Hematopoietic multipotent progenitor cell treated with erythropoietin and hydrocortisone succinate and interleukin-3 and kit ligand, for 6 days (in vitro differentiated cells): ENCODE measurements at regions not wholly inside any gene's neighbourhood (a gene's known extent, or its start where the extent isn't known, plus 50 kb on each side); places are given as distances from the start of the nearest gene placed in this dataset.
A peak's percentile ranks its signal among the peaks of the same experiment; 100 is the strongest.

ENCODE experiments used
- DNase-seq: peaks from one replicate; pipeline ENCODE4 v3.0.0-alpha.2; 2015

- no peak for DNase-seq
Measured at GRCh38 chr2:185152186-185152585, 553.9 kb downstream of the ZNF804A start.

DNA sequence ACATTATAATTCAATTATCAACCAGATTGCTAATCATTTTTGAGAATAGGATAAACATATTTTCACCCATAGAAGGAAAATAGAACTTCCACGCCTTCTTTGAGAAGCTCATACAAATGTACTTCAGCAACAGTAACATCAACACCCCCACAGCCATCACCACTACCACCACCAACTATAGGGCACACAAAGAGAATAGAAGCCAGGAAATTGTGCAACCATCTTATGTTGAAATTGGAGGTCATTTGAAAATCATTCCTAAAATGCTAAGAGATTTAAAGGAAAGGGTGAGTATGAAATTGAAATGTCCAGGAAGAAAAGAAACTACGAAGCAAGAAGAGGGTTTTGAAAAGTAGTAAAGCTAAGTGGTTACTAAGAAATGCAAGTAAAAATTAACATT lies 563.4 kb downstream of the ZNF804A start:
- DNase-seq: no peak

GRCh38 chr2:185174353-185174752 lies 564.3 kb upstream of the FSIP2 start:
- DNase-seq: no peak

GRCh38 chr2:185179743-185180142 lies 558.9 kb upstream of the FSIP2 start:
- DNase-seq: no peak

DNA sequence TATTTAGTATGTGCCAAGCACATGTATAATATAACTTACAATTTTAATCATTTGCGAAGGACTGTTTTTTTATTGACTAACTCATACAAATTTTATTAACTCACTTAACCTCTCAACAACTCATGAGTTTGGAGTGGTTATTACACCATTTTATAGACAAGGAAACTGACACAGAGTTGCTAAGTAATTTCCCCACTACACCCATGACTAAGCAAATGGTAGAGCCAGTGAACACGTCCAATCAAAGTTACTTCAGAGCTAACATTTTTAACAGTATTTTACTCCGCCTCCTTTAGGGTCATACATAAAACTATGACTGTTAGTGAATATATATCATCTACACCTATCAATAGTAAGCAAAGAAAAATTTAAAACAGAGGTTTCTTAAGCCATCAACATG lies 556.7 kb upstream of the FSIP2 start:
- DNase-seq: no peak

GRCh38 chr2:185185044-185185443 lies 553.6 kb upstream of the FSIP2 start:
- DNase-seq: no peak

DNA sequence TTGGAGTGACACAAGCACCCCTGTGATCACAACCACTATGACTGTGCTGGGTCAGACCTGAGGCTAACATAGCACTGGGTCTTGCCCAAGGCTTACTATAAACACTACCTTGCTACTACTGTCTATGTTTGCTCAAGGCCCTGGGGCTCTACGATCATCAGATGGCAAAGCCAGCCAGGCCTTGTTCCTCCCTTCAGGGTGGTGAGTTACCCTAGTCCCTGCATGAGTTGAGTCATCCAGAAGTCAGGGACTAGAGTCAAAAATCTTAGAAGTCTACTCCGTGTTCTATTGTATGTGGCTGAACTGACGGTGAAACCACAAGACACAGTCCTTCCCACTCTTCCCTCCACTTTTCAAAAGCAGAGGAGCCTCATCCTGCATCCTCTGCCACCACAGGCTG lies 551.2 kb upstream of the FSIP2 start:
- DNase-seq: no peak

- no peak for DNase-seq
Measured at GRCh38 chr2:185188656-185189055, 549.9 kb upstream of the FSIP2 start.

DNA sequence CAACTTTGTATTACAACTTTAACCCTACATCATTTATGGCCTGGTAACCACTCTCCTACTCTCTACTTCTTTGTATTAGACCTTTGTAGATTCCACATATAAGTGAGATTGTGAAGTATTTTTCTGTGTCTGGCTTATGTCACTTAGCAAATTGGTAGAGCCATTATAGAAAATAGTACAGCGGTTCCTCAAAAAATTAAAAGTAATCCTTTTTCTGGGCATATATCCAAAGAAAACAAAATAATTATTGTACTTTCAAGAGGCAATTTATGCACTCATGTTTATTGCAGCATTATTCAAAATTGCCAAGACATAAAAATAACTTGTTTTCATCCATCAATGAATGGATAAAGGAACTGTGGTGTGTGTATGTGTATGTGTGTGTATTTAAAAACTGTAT lies 537.5 kb upstream of the FSIP2 start:
- no peak for DNase-seq

DNA sequence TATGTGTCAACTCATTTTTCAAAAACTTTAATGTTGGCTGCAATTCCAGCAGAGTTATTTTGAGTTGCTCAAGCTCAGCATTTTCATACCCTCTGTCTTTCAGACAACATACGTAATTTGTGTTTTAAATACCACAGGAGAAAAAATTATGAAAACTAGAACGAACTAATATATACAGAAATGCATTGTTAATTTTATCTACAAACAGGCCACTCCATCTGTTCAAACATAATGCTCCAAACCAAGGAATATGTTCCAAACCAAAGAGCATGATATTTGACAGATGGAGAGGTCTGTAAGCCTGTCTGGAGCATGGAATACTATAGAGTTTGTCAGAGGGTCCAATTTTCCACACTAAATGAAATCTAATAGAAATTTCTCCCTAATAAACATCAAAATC lies 536.2 kb upstream of the FSIP2 start:
- DNase-seq: no peak

DNA sequence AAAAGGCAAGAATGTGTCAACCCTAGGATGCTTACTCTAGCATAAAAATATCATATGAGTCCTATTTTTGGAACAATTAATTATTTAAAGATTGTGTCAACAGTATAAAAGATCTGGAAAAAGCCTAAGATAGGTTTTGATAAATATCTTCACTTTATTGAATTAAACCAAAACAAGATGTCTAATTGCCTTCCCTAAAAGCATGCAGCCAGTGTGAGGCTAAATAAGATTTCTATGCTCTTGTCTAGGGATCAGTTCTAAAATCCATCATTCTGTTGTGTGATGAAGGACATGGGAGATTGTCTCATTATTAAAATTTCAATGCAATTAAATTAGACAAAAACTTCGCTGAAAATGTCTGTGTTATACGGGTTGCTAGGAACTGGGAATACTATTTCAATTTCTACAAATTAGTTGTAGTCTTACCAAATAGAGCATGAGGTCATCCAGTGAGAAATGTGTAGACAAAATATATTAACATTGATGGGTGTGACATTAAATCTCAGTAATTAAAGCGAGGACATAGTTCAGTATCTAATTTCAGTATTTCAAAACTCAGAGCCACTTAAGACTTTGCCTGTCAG lies 535.6 kb upstream of the FSIP2 start:
- no peak for DNase-seq

GRCh38 chr2:185208261-185208660 lies 530.3 kb upstream of the FSIP2 start:
- peak; percentile 39 for DNase-seq

GRCh38 chr2:185215497-185215896 lies 523.1 kb upstream of the FSIP2 start:
- no peak for DNase-seq

DNA sequence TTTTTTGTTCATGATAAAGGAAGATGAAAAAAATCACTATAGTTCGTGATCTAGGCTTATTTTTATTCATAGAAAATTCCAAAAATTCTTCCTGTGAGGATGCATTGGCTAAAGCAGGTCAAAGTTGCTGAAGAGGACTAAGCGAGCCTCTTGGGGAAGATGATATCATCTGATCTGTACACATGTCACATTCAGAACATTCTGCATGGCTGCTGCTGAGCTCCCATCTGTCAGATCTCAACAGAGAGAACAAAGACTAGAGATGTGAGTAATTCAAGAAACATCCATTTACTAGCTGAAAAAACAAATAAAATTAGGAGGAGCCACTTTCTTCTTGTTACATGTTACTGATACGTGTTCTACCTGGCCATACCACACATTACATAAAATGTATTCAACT lies 518.6 kb upstream of the FSIP2 start:
- DNase-seq: no peak

GRCh38 chr2:185222311-185222710 lies 516.3 kb upstream of the FSIP2 start:
- DNase-seq: no peak

GRCh38 chr2:185227391-185227790 lies 511.2 kb upstream of the FSIP2 start:
- DNase-seq: no peak

DNA sequence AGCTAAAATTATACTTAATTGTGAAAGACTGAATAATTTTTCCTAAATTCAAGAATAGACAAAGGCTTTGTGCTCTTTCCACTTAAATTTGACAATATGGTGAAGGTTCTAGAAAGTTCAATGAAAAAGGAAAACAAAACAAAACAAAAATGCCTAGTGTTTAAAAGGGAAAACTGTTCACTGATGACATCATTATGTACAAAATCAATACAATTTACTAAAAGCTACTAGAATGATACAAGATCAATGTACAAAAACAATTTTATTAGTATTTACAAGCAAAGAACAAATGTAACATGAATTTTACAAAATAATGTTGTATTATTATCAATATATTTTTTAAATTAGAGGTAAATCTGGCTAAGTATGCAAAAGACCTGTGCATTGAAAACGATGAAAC lies 499.1 kb upstream of the FSIP2 start:
- no peak for DNase-seq

DNA sequence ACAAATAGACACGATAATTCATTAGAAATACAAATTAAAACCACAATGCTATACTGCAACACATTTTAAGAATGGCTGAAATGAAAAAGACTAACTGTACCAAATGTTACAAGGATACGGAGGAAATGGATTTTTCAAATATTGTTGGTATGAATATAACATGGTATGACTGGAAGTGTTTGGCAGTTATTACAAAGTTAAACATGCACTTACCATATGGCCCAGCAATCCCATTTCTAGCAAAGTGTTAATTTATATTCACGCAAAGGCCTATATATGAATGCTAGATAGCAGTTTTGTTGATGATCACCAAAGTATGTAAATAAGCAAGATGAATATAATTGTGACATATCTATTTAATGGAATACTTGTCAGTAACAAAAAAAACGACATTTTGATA lies 497.8 kb upstream of the FSIP2 start:
- no peak for DNase-seq

- no peak for DNase-seq
Measured at GRCh38 chr2:185241556-185241955, 497.0 kb upstream of the FSIP2 start.

DNA sequence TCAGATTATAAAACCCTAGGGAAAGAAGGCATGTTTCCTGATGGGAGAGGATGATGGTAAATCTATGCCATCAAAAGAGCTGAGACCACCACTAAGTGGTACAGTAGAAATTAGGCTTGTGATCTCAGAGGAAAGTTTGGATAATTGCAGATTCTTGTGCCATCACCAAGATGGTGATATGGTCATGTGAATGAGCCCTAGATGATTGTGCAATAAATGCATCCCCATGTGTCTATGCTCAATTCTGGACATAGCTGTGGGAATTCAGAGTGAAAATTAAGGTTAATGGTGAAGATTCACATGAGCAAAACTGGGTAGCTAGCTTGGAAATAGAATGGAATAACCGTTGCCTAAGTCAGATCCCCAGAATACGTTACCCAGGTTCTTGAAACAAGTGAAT lies 496.1 kb upstream of the FSIP2 start:
- no peak for DNase-seq

DNA sequence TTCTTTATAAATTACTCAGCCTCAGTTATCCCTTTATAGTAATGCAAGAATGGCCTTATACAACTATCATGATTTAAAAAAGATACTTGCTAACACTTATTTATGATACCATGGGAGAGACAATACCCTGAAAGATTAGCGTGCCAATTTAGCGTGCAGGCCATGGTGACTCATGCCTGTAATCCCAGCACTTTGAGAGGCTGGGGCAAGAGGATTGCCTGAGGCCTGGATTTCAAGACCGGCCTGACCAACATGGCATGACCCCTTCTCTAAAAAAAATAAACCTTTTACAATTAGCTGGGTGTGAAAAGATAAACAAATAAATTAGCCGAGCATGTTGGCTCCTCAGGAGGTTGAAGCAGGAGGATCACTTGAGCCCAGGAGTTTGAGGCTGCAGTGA lies 493.4 kb upstream of the FSIP2 start:
- DNase-seq: no peak

DNA sequence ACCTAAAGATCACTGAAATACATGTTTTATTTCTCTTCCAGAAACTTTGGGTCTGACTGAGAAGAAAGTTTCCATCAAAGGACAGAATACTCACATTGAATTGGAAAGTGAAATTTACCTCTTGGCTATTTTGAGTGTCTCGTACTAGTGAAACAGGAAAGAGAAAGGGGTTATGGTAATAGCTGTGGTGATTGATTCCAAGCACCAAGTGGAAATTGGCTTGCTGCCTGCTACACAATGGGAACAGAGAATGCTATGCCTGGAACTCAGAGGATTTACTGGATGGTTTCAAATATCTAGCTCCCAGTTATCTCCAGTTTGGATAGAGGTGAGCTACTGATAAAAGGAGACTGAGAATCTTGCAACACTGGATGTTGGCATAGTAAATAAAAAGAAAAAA lies 492.8 kb upstream of the FSIP2 start:
- DNase-seq: no peak

DNA sequence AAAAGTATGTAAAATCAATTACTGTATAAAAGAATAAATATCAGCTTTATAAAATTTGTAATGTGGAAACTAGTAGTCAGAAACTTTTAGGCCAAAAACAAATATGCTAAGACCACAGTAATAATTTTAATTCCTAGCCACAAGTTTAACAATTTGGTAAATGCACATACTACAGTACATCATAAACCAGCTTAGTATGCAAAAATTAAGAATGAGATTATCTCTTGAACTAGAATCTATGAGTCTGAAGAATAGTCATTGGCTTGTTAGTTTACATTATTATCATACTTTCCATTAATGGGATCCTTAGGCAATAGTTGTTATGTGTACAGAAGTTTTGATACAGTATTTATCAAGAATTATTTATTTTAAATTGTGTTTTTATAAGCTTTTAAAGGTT lies 491.9 kb upstream of the FSIP2 start:
- no peak for DNase-seq

GRCh38 chr2:185255566-185255965 lies 483.0 kb upstream of the FSIP2 start:
- no peak for DNase-seq

GRCh38 chr2:185265747-185266146 lies 472.9 kb upstream of the FSIP2 start:
- DNase-seq: no peak

DNA sequence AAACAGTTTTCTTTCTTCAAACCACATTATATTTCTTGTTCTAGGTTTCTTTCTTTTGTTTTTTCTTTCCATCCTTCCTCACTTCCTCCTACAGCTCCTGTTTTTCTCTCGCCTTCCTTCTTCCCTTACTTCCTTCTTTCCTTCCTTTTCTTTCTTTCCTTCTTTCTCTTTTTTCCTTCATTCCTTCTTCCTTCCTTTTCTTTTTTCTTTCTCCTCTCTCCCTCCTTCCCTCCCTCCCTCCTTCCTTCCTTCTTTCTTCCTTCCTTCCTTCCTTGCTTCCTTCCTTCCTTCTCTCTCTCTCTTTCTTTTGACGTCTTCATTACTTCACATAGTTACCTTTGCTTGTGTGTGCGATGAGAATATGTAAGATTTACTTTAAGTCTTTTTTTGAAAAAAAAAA lies 470.0 kb upstream of the FSIP2 start:
- DNase-seq: no peak
